ENCODE measurements at regions not wholly inside any gene's neighbourhood (a gene's known extent, or its start where the extent isn't known, plus 50 kb on each side); places are given as distances from the start of the nearest gene placed in this dataset.

GRCh38 chr2:23235736-23236135 lies 149.2 kb upstream of the KLHL29 start:
- H3K9ac ChIP-seq (ENCODE audit: low read depth, low read length), result no peak overlapping the region
- H3K27me3 ChIP-seq (ENCODE audit: control insufficient read depth, insufficient read depth, low read length), result no peaks in the 10 kb centered on the region
- H3K9me3 ChIP-seq (ENCODE audit: control insufficient read depth, insufficient read depth, low read length), result peaks cover 3% of the 10 kb centered on the region; the same call in 1 of the 2 replicates
- no peaks in the 10 kb centered on the region for H3K36me3 ChIP-seq (ENCODE audit: control insufficient read depth, insufficient read depth, low read length)
- H3K27ac ChIP-seq (ENCODE audit: low read depth, low read length), result no peak overlapping the region
- H3K4me3 ChIP-seq (ENCODE audit: low read depth, low read length), result no peak overlapping the region
- H3K4me1 ChIP-seq (ENCODE audit: control insufficient read depth, insufficient read depth, low read length), result peaks cover 6% of the 10 kb centered on the region; the same call in 1 of the 2 replicates

GRCh38 chr2:23237147-23237546 lies 147.8 kb upstream of the KLHL29 start:
- H3K27ac ChIP-seq (ENCODE audit: low read depth, low read length), result no peak overlapping the region
- H3K36me3 ChIP-seq (ENCODE audit: control insufficient read depth, insufficient read depth, low read length), result no peaks in the 10 kb centered on the region
- H3K9me3 ChIP-seq (ENCODE audit: control insufficient read depth, insufficient read depth, low read length), result no peaks in the 10 kb centered on the region
- H3K9ac ChIP-seq (ENCODE audit: low read depth, low read length), result no peak overlapping the region
- H3K4me3 ChIP-seq (ENCODE audit: low read depth, low read length), result no peak overlapping the region
- no peaks in the 10 kb centered on the region for H3K27me3 ChIP-seq (ENCODE audit: control insufficient read depth, insufficient read depth, low read length)
- H3K4me1 ChIP-seq (ENCODE audit: control insufficient read depth, insufficient read depth, low read length), result no peaks in the 10 kb centered on the region

- Histone ChIP-seq H3K36me3 (ENCODE audit: control insufficient read depth, insufficient read depth, low read length) (no peaks in the 10 kb centered on the region), H3K4me1 (ENCODE audit: control insufficient read depth, insufficient read depth, low read length) (no peaks in the 10 kb centered on the region), H3K27me3 (ENCODE audit: control insufficient read depth, insufficient read depth, low read length) (no peaks in the 10 kb centered on the region), H3K4me3 (ENCODE audit: low read depth, low read length) (no peak overlapping the region), H3K9me3 (ENCODE audit: control insufficient read depth, insufficient read depth, low read length) (no peaks in the 10 kb centered on the region), H3K9ac (ENCODE audit: low read depth, low read length) (no peak overlapping the region), H3K27ac (ENCODE audit: low read depth, low read length) (no peak overlapping the region)
These were observed 146.8 kb upstream of the KLHL29 start for GRCh38 chr2:23238011-23238657.

- Histone ChIP-seq H3K27me3 (ENCODE audit: control insufficient read depth, insufficient read depth, low read length) (no peaks in the 10 kb centered on the region), H3K9me3 (ENCODE audit: control insufficient read depth, insufficient read depth, low read length) (no peaks in the 10 kb centered on the region), H3K4me1 (ENCODE audit: control insufficient read depth, insufficient read depth, low read length) (no peaks in the 10 kb centered on the region), H3K36me3 (ENCODE audit: control insufficient read depth, insufficient read depth, low read length) (no peaks in the 10 kb centered on the region), H3K27ac (ENCODE audit: low read depth, low read length) (no peak overlapping the region), H3K4me3 (ENCODE audit: low read depth, low read length) (no peak overlapping the region), H3K9ac (ENCODE audit: low read depth, low read length) (no peak overlapping the region)
These were observed 145.6 kb upstream of the KLHL29 start for GRCh38 chr2:23239374-23239773.

- H3K9ac ChIP-seq (ENCODE audit: low read depth, low read length), result no peak overlapping the region
- no peaks in the 10 kb centered on the region for H3K9me3 ChIP-seq (ENCODE audit: control insufficient read depth, insufficient read depth, low read length)
- H3K4me3 ChIP-seq (ENCODE audit: low read depth, low read length), result no peak overlapping the region
- no peak overlapping the region for H3K27ac ChIP-seq (ENCODE audit: low read depth, low read length)
- no peaks in the 10 kb centered on the region for H3K36me3 ChIP-seq (ENCODE audit: control insufficient read depth, insufficient read depth, low read length)
- H3K4me1 ChIP-seq (ENCODE audit: control insufficient read depth, insufficient read depth, low read length), result no peaks in the 10 kb centered on the region
- H3K27me3 ChIP-seq (ENCODE audit: control insufficient read depth, insufficient read depth, low read length), result no peaks in the 10 kb centered on the region
These were observed 143.9 kb upstream of the KLHL29 start for GRCh38 chr2:23241121-23241520.

GRCh38 chr2:23241611-23242245 lies 143.3 kb upstream of the KLHL29 start:
- Histone ChIP-seq H3K27ac (ENCODE audit: low read depth, low read length) (no peak overlapping the region), H3K27me3 (ENCODE audit: control insufficient read depth, insufficient read depth, low read length) (no peaks in the 10 kb centered on the region), H3K4me1 (ENCODE audit: control insufficient read depth, insufficient read depth, low read length) (no peaks in the 10 kb centered on the region), H3K36me3 (ENCODE audit: control insufficient read depth, insufficient read depth, low read length) (no peaks in the 10 kb centered on the region), H3K4me3 (ENCODE audit: low read depth, low read length) (no peak overlapping the region), H3K9ac (ENCODE audit: low read depth, low read length) (no peak overlapping the region), H3K9me3 (ENCODE audit: control insufficient read depth, insufficient read depth, low read length) (no peaks in the 10 kb centered on the region)

- no peaks in the 10 kb centered on the region for H3K4me1 ChIP-seq (ENCODE audit: control insufficient read depth, insufficient read depth, low read length)
- no peaks in the 10 kb centered on the region for H3K27me3 ChIP-seq (ENCODE audit: control insufficient read depth, insufficient read depth, low read length)
- no peaks in the 10 kb centered on the region for H3K9me3 ChIP-seq (ENCODE audit: control insufficient read depth, insufficient read depth, low read length)
- no peak overlapping the region for H3K27ac ChIP-seq (ENCODE audit: low read depth, low read length)
- no peak overlapping the region for H3K4me3 ChIP-seq (ENCODE audit: low read depth, low read length)
- H3K9ac ChIP-seq (ENCODE audit: low read depth, low read length), result no peak overlapping the region
- H3K36me3 ChIP-seq (ENCODE audit: control insufficient read depth, insufficient read depth, low read length), result no peaks in the 10 kb centered on the region
These were observed 141.8 kb upstream of the KLHL29 start for GRCh38 chr2:23243073-23243659.

GRCh38 chr2:23244617-23245016 lies 140.4 kb upstream of the KLHL29 start:
- H3K36me3 ChIP-seq (ENCODE audit: control insufficient read depth, insufficient read depth, low read length), result no peaks in the 10 kb centered on the region

GRCh38 chr2:23246992-23247683 lies 137.8 kb upstream of the KLHL29 start:
- no peak overlapping the region for H3K4me3 ChIP-seq (ENCODE audit: low read depth, low read length)
- no peaks in the 10 kb centered on the region for H3K4me1 ChIP-seq (ENCODE audit: control insufficient read depth, insufficient read depth, low read length)
- no peak overlapping the region for H3K27ac ChIP-seq (ENCODE audit: low read depth, low read length)
- H3K27me3 ChIP-seq (ENCODE audit: control insufficient read depth, insufficient read depth, low read length), result no peaks in the 10 kb centered on the region
- no peak overlapping the region for H3K9ac ChIP-seq (ENCODE audit: low read depth, low read length)
- H3K36me3 ChIP-seq (ENCODE audit: control insufficient read depth, insufficient read depth, low read length), result no peaks in the 10 kb centered on the region
- H3K9me3 ChIP-seq (ENCODE audit: control insufficient read depth, insufficient read depth, low read length), result no peaks in the 10 kb centered on the region

More at GRCh38 chr2:23244617-23245016, 140.4 kb upstream of the KLHL29 start:
- Histone ChIP-seq H3K4me3 (ENCODE audit: low read depth, low read length) (no peak overlapping the region), H3K27ac (ENCODE audit: low read depth, low read length) (no peak overlapping the region), H3K27me3 (ENCODE audit: control insufficient read depth, insufficient read depth, low read length) (no peaks in the 10 kb centered on the region), H3K9ac (ENCODE audit: low read depth, low read length) (no peak overlapping the region), H3K4me1 (ENCODE audit: control insufficient read depth, insufficient read depth, low read length) (no peaks in the 10 kb centered on the region), H3K9me3 (ENCODE audit: control insufficient read depth, insufficient read depth, low read length) (no peaks in the 10 kb centered on the region)

GRCh38 chr2:23248667-23249066 lies 136.3 kb upstream of the KLHL29 start:
- Histone ChIP-seq H3K36me3 (ENCODE audit: control insufficient read depth, insufficient read depth, low read length) (no peaks in the 10 kb centered on the region), H3K27ac (ENCODE audit: low read depth, low read length) (no peak overlapping the region)

GRCh38 chr2:23249348-23249747 lies 135.6 kb upstream of the KLHL29 start:
- no peak overlapping the region for H3K4me3 ChIP-seq (ENCODE audit: low read depth, low read length)
- no peaks in the 10 kb centered on the region for H3K27me3 ChIP-seq (ENCODE audit: control insufficient read depth, insufficient read depth, low read length)
- H3K9me3 ChIP-seq (ENCODE audit: control insufficient read depth, insufficient read depth, low read length), result no peaks in the 10 kb centered on the region
- no peaks in the 10 kb centered on the region for H3K36me3 ChIP-seq (ENCODE audit: control insufficient read depth, insufficient read depth, low read length)
- no peak overlapping the region for H3K27ac ChIP-seq (ENCODE audit: low read depth, low read length)
- no peak overlapping the region for H3K9ac ChIP-seq (ENCODE audit: low read depth, low read length)
- H3K4me1 ChIP-seq (ENCODE audit: control insufficient read depth, insufficient read depth, low read length), result no peaks in the 10 kb centered on the region

More at GRCh38 chr2:23248667-23249066, 136.3 kb upstream of the KLHL29 start:
- H3K4me1 ChIP-seq (ENCODE audit: control insufficient read depth, insufficient read depth, low read length), result no peaks in the 10 kb centered on the region
- no peaks in the 10 kb centered on the region for H3K27me3 ChIP-seq (ENCODE audit: control insufficient read depth, insufficient read depth, low read length)
- H3K9me3 ChIP-seq (ENCODE audit: control insufficient read depth, insufficient read depth, low read length), result no peaks in the 10 kb centered on the region
- H3K4me3 ChIP-seq (ENCODE audit: low read depth, low read length), result no peak overlapping the region
- H3K9ac ChIP-seq (ENCODE audit: low read depth, low read length), result no peak overlapping the region

Data from HUES48 (cell line).